ENCODE measurements at regions not wholly inside any gene's neighbourhood (a gene's known extent, or its start where the extent isn't known, plus 50 kb on each side); places are given as distances from the start of the nearest gene placed in this dataset.

DNA sequence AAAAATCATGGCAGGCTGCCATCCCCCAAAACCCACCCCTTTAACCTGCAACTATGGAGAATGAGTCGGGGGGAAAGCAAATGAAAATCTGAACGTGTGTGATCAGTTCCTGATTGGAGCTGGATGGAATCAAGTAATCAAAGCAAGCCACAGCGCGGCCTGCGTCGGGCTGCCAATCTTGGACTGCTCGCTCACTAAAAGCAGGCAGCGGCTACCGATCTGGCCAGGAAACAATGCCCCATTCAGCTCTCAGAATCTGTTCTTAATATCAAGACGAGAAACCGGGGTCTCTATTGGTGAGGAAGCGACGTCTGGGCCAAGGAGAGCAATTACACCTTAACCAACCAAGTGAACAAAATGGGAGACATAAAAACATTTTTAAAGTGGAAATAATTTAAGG is 472.2 kb downstream of the SOX6 start:
- TF ChIP-seq, protein P1, sequence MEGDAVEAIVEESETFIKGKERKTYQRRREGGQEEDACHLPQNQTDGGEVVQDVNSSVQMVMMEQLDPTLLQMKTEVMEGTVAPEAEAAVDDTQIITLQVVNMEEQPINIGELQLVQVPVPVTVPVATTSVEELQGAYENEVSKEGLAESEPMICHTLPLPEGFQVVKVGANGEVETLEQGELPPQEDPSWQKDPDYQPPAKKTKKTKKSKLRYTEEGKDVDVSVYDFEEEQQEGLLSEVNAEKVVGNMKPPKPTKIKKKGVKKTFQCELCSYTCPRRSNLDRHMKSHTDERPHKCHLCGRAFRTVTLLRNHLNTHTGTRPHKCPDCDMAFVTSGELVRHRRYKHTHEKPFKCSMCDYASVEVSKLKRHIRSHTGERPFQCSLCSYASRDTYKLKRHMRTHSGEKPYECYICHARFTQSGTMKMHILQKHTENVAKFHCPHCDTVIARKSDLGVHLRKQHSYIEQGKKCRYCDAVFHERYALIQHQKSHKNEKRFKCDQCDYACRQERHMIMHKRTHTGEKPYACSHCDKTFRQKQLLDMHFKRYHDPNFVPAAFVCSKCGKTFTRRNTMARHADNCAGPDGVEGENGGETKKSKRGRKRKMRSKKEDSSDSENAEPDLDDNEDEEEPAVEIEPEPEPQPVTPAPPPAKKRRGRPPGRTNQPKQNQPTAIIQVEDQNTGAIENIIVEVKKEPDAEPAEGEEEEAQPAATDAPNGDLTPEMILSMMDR (conservative IDR thresholded peaks at IDR 0.05; ENCODE audit: low read length): no peak
- no peak for TF ChIP-seq EZH2phosphoT487 (IDR thresholded peaks at IDR 0.05; ENCODE audit: borderline replicate concordance)
